ENCODE measurements at regions not wholly inside any gene's neighbourhood (a gene's known extent, or its start where the extent isn't known, plus 50 kb on each side); places are given as distances from the start of the nearest gene placed in this dataset.

- H3K4me2 ChIP-seq (ENCODE audit: low read length): no peak overlapping the region
- H3K9me3 ChIP-seq (ENCODE audit: insufficient read depth, low read depth, low read length): no peaks in the 10 kb centered on the region
- FAIRE-seq (no peak), DNase-seq (ENCODE audit: low read depth) (no peak)
- H3K36me3 Mint-ChIP-seq (ENCODE audit: low read depth, unreplicated experiment): peaks cover 10% of the 10 kb centered on the region
- peaks cover 5% of the 10 kb centered on the region for H3K9me3 Mint-ChIP-seq (ENCODE audit: unreplicated experiment)
- peaks cover 15% of the 10 kb centered on the region for H3K4me1 ChIP-seq (ENCODE audit: insufficient read depth, low read length)
- H2AFZ ChIP-seq (ENCODE audit: low read depth, low read length): no peak overlapping the region
- H4K20me1 ChIP-seq (ENCODE audit: insufficient read depth, low read length): peaks cover 4% of the 10 kb centered on the region
- H3K9ac ChIP-seq (ENCODE audit: low read length): no peak overlapping the region
- no peaks in the 10 kb centered on the region for H3K27me3 Mint-ChIP-seq (ENCODE audit: low read depth, unreplicated experiment)
- no peak overlapping the region for H3K4me3 ChIP-seq (ENCODE audit: insufficient read depth, low read depth, low read length)
- no peak overlapping the region for H3K27ac Mint-ChIP-seq (ENCODE audit: unreplicated experiment)
- H3K36me3 ChIP-seq (ENCODE audit: insufficient read depth, low read length): peaks cover 4% of the 10 kb centered on the region
- no peak for TF ChIP-seq EZH2 (IDR thresholded peaks at IDR 0.05; ENCODE audit: insufficient read depth, low read length)
- no peak for TF ChIP-seq CTCF (IDR thresholded peaks at IDR 0.05; ENCODE audit: insufficient read depth, low read depth, low read length)
- no peak overlapping the region for H3K4me3 Mint-ChIP-seq (ENCODE audit: unreplicated experiment)
- no peak overlapping the region for H3K27ac ChIP-seq (ENCODE audit: low read depth, low read length)
- peaks cover 9% of the 10 kb centered on the region for H3K79me2 ChIP-seq (ENCODE audit: insufficient read depth, low read length)
- H3K27me3 ChIP-seq (ENCODE audit: insufficient read depth, low read length): no peaks in the 10 kb centered on the region
- peaks cover 15% of the 10 kb centered on the region for H3K4me1 Mint-ChIP-seq (ENCODE audit: low read depth, unreplicated experiment)
Measured at GRCh38 chr14:71618716-71619115, 313.5 kb upstream of the RGS6 start.

GRCh38 chr14:71619472-71619871 is 312.8 kb upstream of the RGS6 start:
- H3K4me3 ChIP-seq (ENCODE audit: insufficient read depth, low read depth, low read length): no peak overlapping the region
- peaks cover 15% of the 10 kb centered on the region for H3K4me1 ChIP-seq (ENCODE audit: insufficient read depth, low read length)
- Mint-ChIP-seq H3K4me3 (ENCODE audit: unreplicated experiment) (no peak overlapping the region), H3K27me3 (ENCODE audit: low read depth, unreplicated experiment) (no peaks in the 10 kb centered on the region), H3K4me1 (ENCODE audit: low read depth, unreplicated experiment) (peaks cover 15% of the 10 kb centered on the region), H3K36me3 (ENCODE audit: low read depth, unreplicated experiment) (peaks cover 10% of the 10 kb centered on the region), H3K27ac (ENCODE audit: unreplicated experiment) (no peak overlapping the region), H3K9me3 (ENCODE audit: unreplicated experiment) (peaks cover 5% of the 10 kb centered on the region)
- peaks cover 4% of the 10 kb centered on the region for H4K20me1 ChIP-seq (ENCODE audit: insufficient read depth, low read length)
- TF ChIP-seq EZH2 (IDR thresholded peaks at IDR 0.05; ENCODE audit: insufficient read depth, low read length) (no peak), CTCF (IDR thresholded peaks at IDR 0.05; ENCODE audit: insufficient read depth, low read depth, low read length) (no peak)
- DNase-seq (ENCODE audit: low read depth) (no peak), FAIRE-seq (no peak)
- no peak overlapping the region for H3K4me2 ChIP-seq (ENCODE audit: low read length)
- peaks cover 9% of the 10 kb centered on the region for H3K36me3 ChIP-seq (ENCODE audit: insufficient read depth, low read length)
- no peak overlapping the region for H2AFZ ChIP-seq (ENCODE audit: low read depth, low read length)
- peaks cover 6% of the 10 kb centered on the region for H3K79me2 ChIP-seq (ENCODE audit: insufficient read depth, low read length)
- H3K9ac ChIP-seq (ENCODE audit: low read length): no peak overlapping the region
- no peaks in the 10 kb centered on the region for H3K27me3 ChIP-seq (ENCODE audit: insufficient read depth, low read length)
- H3K27ac ChIP-seq (ENCODE audit: low read depth, low read length): no peak overlapping the region
- H3K9me3 ChIP-seq (ENCODE audit: insufficient read depth, low read depth, low read length): no peaks in the 10 kb centered on the region

GRCh38 chr14:71620401-71620800 is 311.8 kb upstream of the RGS6 start:
- peaks cover 10% of the 10 kb centered on the region for H3K36me3 Mint-ChIP-seq (ENCODE audit: low read depth, unreplicated experiment)
- no peaks in the 10 kb centered on the region for H3K9me3 ChIP-seq (ENCODE audit: insufficient read depth, low read depth, low read length)
- H2AFZ ChIP-seq (ENCODE audit: low read depth, low read length): no peak overlapping the region
- H3K4me2 ChIP-seq (ENCODE audit: low read length): peak overlapping the region; percentile 66
- no peaks in the 10 kb centered on the region for H3K27me3 ChIP-seq (ENCODE audit: insufficient read depth, low read length)
- no peak overlapping the region for H3K27ac Mint-ChIP-seq (ENCODE audit: unreplicated experiment)
- FAIRE-seq (no peak), DNase-seq (ENCODE audit: low read depth) (peak; percentile 67)
- peaks cover 9% of the 10 kb centered on the region for H3K36me3 ChIP-seq (ENCODE audit: insufficient read depth, low read length)
- H3K27ac ChIP-seq (ENCODE audit: low read depth, low read length): peak overlapping the region; percentile 82
- H3K9me3 Mint-ChIP-seq (ENCODE audit: unreplicated experiment): peaks cover 5% of the 10 kb centered on the region
- H3K79me2 ChIP-seq (ENCODE audit: insufficient read depth, low read length): peaks cover 6% of the 10 kb centered on the region
- no peak overlapping the region for H3K4me3 ChIP-seq (ENCODE audit: insufficient read depth, low read depth, low read length)
- peak overlapping the region; percentile 55 for H3K9ac ChIP-seq (ENCODE audit: low read length)
- peaks cover 15% of the 10 kb centered on the region for H3K4me1 Mint-ChIP-seq (ENCODE audit: low read depth, unreplicated experiment)
- H3K27me3 Mint-ChIP-seq (ENCODE audit: low read depth, unreplicated experiment): no peaks in the 10 kb centered on the region
- TF ChIP-seq CTCF (IDR thresholded peaks at IDR 0.05; ENCODE audit: insufficient read depth, low read depth, low read length) (no peak), EZH2 (IDR thresholded peaks at IDR 0.05; ENCODE audit: insufficient read depth, low read length) (no peak)
- H3K4me1 ChIP-seq (ENCODE audit: insufficient read depth, low read length): peaks cover 15% of the 10 kb centered on the region
- peaks cover 4% of the 10 kb centered on the region for H4K20me1 ChIP-seq (ENCODE audit: insufficient read depth, low read length)
- no peak overlapping the region for H3K4me3 Mint-ChIP-seq (ENCODE audit: unreplicated experiment)
